GM18858 (cell line): ENCODE measurements at regions not wholly inside any gene's neighbourhood (a gene's known extent, or its start where the extent isn't known, plus 50 kb on each side); places are given as distances from the start of the nearest gene placed in this dataset.
"Not testable (repeated sequence)": the region's sequence is repeated elsewhere in the genome, so short reads cannot be mapped to it uniquely, and the experiment has no call there.

ENCODE experiments used
- ATAC-seq: cut with Tn5 transposase; IDR thresholded peaks from one replicate; pipeline ENCODE4 v1.9.1; 2021; ENCODE audit not compliant: unreplicated experiment

DNA sequence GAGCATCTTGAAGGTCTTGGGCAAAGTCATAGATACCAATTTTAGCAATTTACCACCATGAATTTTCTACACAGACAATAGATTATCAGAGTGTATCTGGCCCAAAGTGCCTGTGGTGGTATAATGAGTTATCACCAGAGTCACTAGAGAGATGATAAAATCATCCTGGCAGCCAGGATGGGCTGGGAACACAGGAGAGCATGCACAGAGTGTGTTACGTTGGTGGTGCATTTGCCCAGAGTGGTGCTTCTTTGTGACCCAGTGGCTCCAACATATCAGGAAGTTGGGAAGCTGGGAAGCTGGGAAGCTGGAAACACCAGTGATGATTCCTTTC, 236.7 kb upstream of the PROX1 start:
- ATAC-seq: no peak

- no peak for ATAC-seq
Measured at GRCh38 chr1:213759359-213760181, 228.2 kb upstream of the PROX1 start.

DNA sequence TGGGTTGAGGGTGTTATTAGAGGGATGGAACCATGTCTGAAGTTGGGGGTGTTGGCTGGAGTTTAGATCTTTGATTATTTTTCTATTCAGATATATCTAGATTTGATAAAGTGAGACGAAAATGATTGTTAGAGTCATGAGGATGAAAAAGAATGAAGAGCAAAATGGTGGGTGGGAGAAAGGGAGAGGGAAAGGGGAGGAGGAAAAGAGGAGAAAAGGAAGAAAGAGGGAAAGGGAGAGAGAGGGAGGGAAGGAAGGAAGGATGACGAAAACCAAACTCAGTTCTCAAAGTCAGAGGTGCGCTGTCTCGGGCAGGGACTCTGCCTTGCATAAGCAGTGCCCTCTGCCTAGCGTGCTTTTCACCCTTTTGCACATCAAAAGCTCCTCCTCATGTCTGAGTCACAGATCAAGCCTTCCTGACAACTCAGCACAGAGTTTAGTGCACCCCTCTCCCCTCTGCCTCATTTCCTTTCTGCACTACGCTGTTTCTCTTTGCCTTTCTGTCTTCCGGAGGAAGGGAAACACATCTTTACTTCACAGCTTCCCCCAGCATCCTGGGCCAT, 225.8 kb upstream of the PROX1 start:
- ATAC-seq: no peak

GRCh38 chr1:213767683-213768082, 220.1 kb upstream of the PROX1 start:
- no peak for ATAC-seq

- no peak for ATAC-seq
Measured at GRCh38 chr1:213772128-213773063, 215.4 kb upstream of the PROX1 start.

DNA sequence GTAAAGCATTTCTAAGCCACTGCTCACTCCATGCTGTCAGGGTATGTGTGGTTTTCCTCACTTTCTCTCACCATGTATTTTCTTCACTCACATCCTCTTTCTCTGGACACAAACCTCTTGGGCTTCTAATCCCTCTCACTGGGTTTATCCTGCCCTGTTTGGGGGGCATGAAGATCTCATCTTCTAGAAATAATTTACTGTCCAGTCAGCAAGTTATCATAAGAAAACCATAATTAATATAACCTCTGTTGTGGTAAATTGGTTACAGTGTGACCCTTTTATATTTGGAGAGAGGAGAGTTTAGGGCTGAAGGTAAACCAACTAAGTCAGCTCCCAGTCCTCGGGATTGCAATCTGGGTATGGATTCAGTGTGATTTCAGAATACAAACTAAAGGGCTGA, 213.8 kb upstream of the PROX1 start:
- no peak for ATAC-seq

GRCh38 chr1:213776969-213777368, 210.8 kb upstream of the PROX1 start:
- no peak for ATAC-seq

- ATAC-seq: no peak
Measured at GRCh38 chr1:213779228-213779627, 208.5 kb upstream of the PROX1 start.

- ATAC-seq: no peak
Measured at GRCh38 chr1:213782941-213783672, 204.7 kb upstream of the PROX1 start.

DNA sequence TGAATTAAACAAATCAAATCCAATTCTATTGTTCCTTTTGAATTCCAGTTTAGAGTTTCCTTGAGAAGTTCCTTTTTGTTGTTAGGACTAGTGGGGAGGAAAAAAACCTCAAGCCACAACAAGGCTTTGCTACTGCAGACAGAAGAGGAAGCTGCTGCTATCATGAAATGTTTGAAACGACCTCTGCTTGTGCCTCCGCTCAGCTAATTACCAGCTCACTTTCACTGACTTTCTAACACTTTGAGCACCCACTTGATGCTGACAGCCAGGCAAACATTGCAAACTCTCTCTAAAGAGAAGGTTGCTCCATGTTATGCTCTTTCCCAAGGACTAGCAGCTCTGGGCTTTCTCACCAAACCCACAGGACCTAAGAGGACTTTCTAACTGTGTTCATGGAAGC, 203.9 kb upstream of the PROX1 start:
- no peak for ATAC-seq

- ATAC-seq: no peak
Measured at GRCh38 chr1:213786683-213787082, 201.1 kb upstream of the PROX1 start.

DNA sequence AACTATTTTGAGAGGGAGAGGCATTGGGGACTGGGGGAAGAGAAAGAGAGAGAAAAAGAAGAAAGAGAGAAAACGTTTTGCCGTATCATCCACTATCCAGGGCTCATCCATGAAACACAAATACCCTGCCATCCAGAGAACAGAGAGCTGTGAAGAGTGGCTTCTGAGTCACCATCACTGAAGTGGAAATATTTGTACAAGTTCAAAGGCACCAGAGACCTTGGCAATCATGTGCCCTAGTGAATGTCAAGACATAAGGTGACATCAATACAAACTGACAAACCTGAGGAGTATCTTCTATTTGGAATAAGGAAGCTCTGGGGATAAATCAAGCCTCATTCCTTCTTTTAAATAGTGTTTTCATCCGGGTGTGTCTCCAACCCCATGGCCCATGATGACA, 197.2 kb upstream of the PROX1 start:
- no peak for ATAC-seq

GRCh38 chr1:213793482-213794067, 194.2 kb upstream of the PROX1 start:
- no peak for ATAC-seq

DNA sequence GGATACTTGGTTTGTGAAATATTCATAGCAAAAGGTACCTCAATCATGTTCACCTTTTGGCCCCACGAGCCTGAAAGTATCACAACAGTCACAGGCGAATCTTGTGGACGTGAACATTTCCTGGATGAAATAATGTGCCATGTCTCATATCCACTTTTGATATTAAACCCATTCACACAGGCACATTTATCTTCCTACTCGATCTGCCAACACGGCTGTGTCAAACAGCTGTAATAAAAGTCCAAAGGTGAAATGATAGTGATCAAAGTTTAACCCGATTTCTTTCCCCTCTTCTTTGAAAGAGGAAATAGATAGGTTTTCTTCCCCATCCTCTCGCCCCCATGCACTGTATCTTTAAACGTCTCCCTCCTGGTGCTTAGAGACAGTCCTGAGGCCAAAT, 191.2 kb upstream of the PROX1 start:
- ATAC-seq: no peak

- not testable (repeated sequence) for ATAC-seq
Measured at GRCh38 chr1:213808288-213808687, 179.5 kb upstream of the PROX1 start.

DNA sequence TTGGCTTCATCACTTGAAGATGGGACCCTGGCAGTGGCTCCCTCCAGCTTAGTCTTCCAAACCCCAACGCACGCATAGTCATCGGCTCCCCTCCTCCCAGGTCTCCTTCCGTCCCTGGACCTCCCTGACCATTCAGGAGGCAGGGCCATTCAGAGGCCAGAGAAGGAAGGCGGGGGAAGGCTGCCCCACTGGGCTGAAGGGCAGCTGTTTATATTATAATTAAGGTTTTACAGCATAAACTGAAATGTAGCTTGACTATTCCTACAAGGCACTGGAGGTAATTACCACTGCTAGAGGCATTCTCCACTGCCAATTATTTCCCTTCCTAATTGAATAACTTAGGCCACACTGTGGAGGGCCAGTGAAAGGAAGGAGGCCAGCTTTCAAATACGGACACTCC, 170.6 kb upstream of the PROX1 start:
- ATAC-seq: no peak

DNA sequence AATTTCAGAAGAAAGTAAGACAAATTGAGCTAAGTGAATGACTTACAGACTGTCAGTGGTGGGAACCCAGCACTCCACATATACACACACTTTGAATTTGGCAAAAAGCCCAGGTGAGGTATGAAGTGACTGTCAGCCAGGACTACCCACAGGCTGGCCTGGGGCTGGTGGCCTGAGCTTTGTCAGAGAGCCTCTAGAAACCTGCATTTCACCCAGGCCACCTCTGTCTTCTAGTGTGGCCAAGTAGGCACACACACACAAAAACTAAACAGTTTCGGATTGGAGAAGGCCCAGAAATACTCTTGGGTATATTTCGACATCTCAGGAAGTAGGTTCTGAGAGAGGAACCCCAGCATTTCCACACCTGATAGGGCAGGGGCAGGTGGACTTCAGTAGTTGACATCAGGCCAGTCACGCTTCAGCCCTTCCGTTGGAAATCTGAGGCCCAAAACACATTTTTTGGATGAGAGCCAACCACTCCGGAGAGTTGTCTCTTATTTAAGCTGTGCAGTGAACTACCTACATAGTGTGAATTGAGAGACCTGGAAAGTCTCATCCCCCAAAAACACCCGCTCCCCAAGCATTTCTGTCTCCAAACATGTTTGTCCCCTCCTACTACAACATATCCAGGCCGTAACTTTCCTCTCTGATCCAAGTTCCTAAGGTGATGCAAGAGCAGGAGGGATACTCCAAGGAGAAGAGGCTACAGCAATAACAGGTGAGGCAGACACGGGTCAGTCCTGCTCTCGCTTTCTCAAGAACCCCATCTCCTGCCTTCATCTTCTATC, 167.2 kb upstream of the PROX1 start:
- ATAC-seq: no peak

DNA sequence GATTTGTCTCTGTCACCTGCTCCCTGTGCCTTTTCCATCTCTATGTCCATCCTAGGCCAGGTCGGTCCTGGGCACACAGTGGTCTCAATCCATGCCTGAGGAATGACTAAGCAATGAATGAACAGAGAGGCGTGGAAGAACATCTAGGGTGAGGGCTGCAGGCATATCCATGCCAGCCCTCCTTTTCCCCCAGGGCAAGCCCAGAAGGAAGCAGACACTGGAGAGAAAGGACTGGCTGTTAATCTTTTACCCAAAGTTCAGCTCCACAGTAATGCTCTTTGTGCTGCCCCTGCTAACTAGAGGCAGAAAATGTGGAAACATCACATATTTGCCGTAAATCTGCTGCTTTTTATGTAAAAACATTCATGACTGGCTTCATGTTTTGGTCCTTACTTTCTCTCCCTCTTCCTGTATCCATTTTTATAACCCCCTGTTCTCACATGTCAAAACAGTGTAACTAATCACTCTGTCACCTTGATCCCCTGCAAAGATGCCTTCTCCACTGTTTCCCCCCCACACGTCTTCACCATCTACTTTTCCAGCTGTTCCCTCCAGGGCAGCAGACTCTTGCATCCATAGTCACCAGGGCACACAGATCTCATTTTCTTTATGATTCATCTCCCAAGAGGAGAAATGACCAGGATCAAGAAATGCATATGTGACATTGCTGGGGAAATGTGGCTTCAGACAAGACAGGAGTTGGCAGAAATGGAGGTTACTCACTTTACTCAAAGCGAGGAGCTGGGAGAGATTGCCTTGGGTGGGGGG, 166.4 kb upstream of the PROX1 start:
- ATAC-seq: no peak

GRCh38 chr1:213821943-213822334, 165.8 kb upstream of the PROX1 start:
- ATAC-seq: no peak
